WTC11 (cell line): ENCODE measurements at regions not wholly inside any gene's neighbourhood (a gene's known extent, or its start where the extent isn't known, plus 50 kb on each side); places are given as distances from the start of the nearest gene placed in this dataset.

ENCODE experiments used
- ATAC-seq: fragments of 200-7000 bp; cut with Tn5 transposase; 2 replicates; pipeline ENCODE4 v1.10.0; 2021; ENCODE audit warnings: mild to moderate bottlenecking, moderate library complexity
- CTCF ChIA-PET: fragments of 300-600 bp; sonication (Branson Sonifier 250); formaldehyde crosslinking; loops from one replicate; lab custom pipeline; 2021; ENCODE audit warnings: antibody characterized with exemption; lab: Charles Lee
- POLR2A ChIA-PET: fragments of 350-600 bp; sonication (Branson Sonifier 250); formaldehyde crosslinking; loops from one replicate; lab custom pipeline; 2021; ENCODE audit warnings: antibody characterized with exemption; lab: Charles Lee
- DNase-seq: peaks from one replicate; pipeline ENCODE4 v3.0.0; 2021; ENCODE audit warnings: low spot score
- H3K27ac Mint-ChIP-seq: 2 replicates; pipeline ENCODE4 v1.8.0; 2021; ENCODE audit warnings: mixed read lengths
- H3K27me3 Mint-ChIP-seq: 2 replicates; pipeline ENCODE4 v1.8.0; 2021; ENCODE audit warnings: low read depth, mild to moderate bottlenecking, moderate library complexity, mixed read lengths
- H3K36me3 Mint-ChIP-seq: 2 replicates; pipeline ENCODE4 v1.8.0; 2021; ENCODE audit warnings: mixed read lengths
- H3K4me1 Mint-ChIP-seq: 2 replicates; pipeline ENCODE4 v1.8.0; 2022; ENCODE audit warnings: mixed read lengths
- H3K4me3 Mint-ChIP-seq: 2 replicates; pipeline ENCODE4 v1.8.0; 2021; ENCODE audit warnings: mild to moderate bottlenecking, moderate library complexity, mixed read lengths
- H3K9me3 Mint-ChIP-seq: 2 replicates; pipeline ENCODE4 v1.8.0; 2021; ENCODE audit warnings: mixed read lengths
- CBFB ChIP-seq: sonication (generic); formaldehyde crosslinking; IDR thresholded peaks from 2 replicates; pipeline ENCODE4 v1.8.1; 2022; ENCODE audit warnings: mild to moderate bottlenecking, low read depth, missing genetic modification reagents
- EMX1 ChIP-seq: fragments of 250-450 bp; sonication (Bioruptor Pico); IDR thresholded peaks from 2 replicates; pipeline ENCODE4 v1.8.0; 2021; ENCODE audit warnings: mild to moderate bottlenecking
- FOXJ3 ChIP-seq: sonication (generic); formaldehyde crosslinking; IDR thresholded peaks from 2 replicates; pipeline ENCODE4 v1.9.0; 2021; ENCODE audit warnings: missing genetic modification reagents, mild to moderate bottlenecking, borderline replicate concordance
- FOXP1 ChIP-seq: sonication (generic); formaldehyde crosslinking; IDR thresholded peaks from 2 replicates; pipeline ENCODE4 v1.8.0; 2022; ENCODE audit warnings: missing genetic modification reagents, mild to moderate bottlenecking, moderate library complexity, borderline replicate concordance
- GABPB1 ChIP-seq: sonication (generic); formaldehyde crosslinking; IDR thresholded peaks from 2 replicates; pipeline ENCODE4 v1.8.1; 2023; ENCODE audit warnings: mild to moderate bottlenecking, missing genetic modification reagents
- GRHL2 ChIP-seq: fragments of 250-450 bp; sonication (Bioruptor Pico); IDR thresholded peaks from 2 replicates; pipeline ENCODE4 v1.8.0; 2022; ENCODE audit warnings: mild to moderate bottlenecking, moderate library complexity; ENCODE audit not compliant: insufficient replicate concordance, severe bottlenecking
- JUN ChIP-seq: sonication (generic); formaldehyde crosslinking; IDR thresholded peaks from 2 replicates; pipeline ENCODE4 v1.8.0; 2023; ENCODE audit warnings: mild to moderate bottlenecking, missing genetic modification reagents
- SMAD3 ChIP-seq: sonication (generic); formaldehyde crosslinking; IDR thresholded peaks from 2 replicates; pipeline ENCODE4 v1.8.0; 2022; ENCODE audit warnings: missing genetic modification reagents, mild to moderate bottlenecking, borderline replicate concordance
- TCF7 ChIP-seq: sonication (generic); formaldehyde crosslinking; IDR thresholded peaks from 2 replicates; pipeline ENCODE4 v1.8.0; 2022; ENCODE audit warnings: mild to moderate bottlenecking, low read depth, missing genetic modification reagents, moderate library complexity
- TEAD4 ChIP-seq: sonication (generic); formaldehyde crosslinking; IDR thresholded peaks from 2 replicates; pipeline ENCODE4 v1.8.0; 2022; ENCODE audit warnings: mild to moderate bottlenecking, missing genetic modification reagents
- ZBTB21 ChIP-seq: sonication (generic); formaldehyde crosslinking; IDR thresholded peaks from 2 replicates; pipeline ENCODE4 v1.8.1; 2023; ENCODE audit warnings: mild to moderate bottlenecking, missing genetic modification reagents, borderline replicate concordance
- ZNF121 ChIP-seq: sonication (generic); formaldehyde crosslinking; IDR thresholded peaks from 2 replicates; pipeline ENCODE4 v1.8.0; 2023; ENCODE audit warnings: missing genetic modification reagents
- ZNF232 ChIP-seq: sonication (generic); formaldehyde crosslinking; IDR thresholded peaks from 2 replicates; pipeline ENCODE4 v1.8.0; 2022; ENCODE audit warnings: mild to moderate bottlenecking, missing genetic modification reagents
- ZNF396 ChIP-seq: fragments of 250-450 bp; sonication (Bioruptor Pico); IDR thresholded peaks from 2 replicates; pipeline ENCODE4 v1.8.0; 2021; ENCODE audit warnings: mild to moderate bottlenecking, moderate library complexity, borderline replicate concordance
- ZNF416 ChIP-seq: fragments of 250-450 bp; sonication (Bioruptor Pico); IDR thresholded peaks from 2 replicates; pipeline ENCODE4 v1.9.0; 2021; ENCODE audit warnings: mild to moderate bottlenecking, inconsistent platforms
- ZNF423 ChIP-seq: fragments of 250-450 bp; sonication (Bioruptor Pico); IDR thresholded peaks from 2 replicates; pipeline ENCODE4 v2.1.2; 2022; ENCODE audit warnings: mild to moderate bottlenecking, moderate library complexity
- TF ChIP-seq, protein P1 (sequence below): fragments of 200-600 bp; IDR thresholded peaks from 2 replicates; pipeline ENCODE4 v1.8.0; 2022; ENCODE audit warnings: antibody characterized with exemption
- TF ChIP-seq, protein P2 (sequence below): sonication (generic); formaldehyde crosslinking; IDR thresholded peaks from 2 replicates; pipeline ENCODE4 v1.8.0; 2022; ENCODE audit warnings: mild to moderate bottlenecking, missing genetic modification reagents
- TF ChIP-seq, protein P3 (sequence below): sonication (generic); formaldehyde crosslinking; IDR thresholded peaks from 2 replicates; pipeline ENCODE4 v1.8.1; 2023; ENCODE audit warnings: mild to moderate bottlenecking, moderate library complexity, missing genetic modification reagents
- TF ChIP-seq, protein P4 (sequence below): sonication (generic); formaldehyde crosslinking; IDR thresholded peaks from 2 replicates; pipeline ENCODE4 v1.8.0; 2022; ENCODE audit warnings: mild to moderate bottlenecking, missing genetic modification reagents
- TF ChIP-seq, protein P5 (sequence below): sonication (generic); formaldehyde crosslinking; IDR thresholded peaks from 2 replicates; pipeline ENCODE4 v1.8.0; 2023; ENCODE audit warnings: missing genetic modification reagents, mild to moderate bottlenecking, borderline replicate concordance
- TF ChIP-seq, protein P6 (sequence below): sonication (generic); formaldehyde crosslinking; IDR thresholded peaks from 2 replicates; pipeline ENCODE4 v1.8.0; 2022; ENCODE audit warnings: mild to moderate bottlenecking, missing genetic modification reagents
- TF ChIP-seq, protein P7 (sequence below): sonication (generic); formaldehyde crosslinking; IDR thresholded peaks from 2 replicates; pipeline ENCODE4 v1.8.1; 2023; ENCODE audit warnings: mild to moderate bottlenecking, missing genetic modification reagents

DNA sequence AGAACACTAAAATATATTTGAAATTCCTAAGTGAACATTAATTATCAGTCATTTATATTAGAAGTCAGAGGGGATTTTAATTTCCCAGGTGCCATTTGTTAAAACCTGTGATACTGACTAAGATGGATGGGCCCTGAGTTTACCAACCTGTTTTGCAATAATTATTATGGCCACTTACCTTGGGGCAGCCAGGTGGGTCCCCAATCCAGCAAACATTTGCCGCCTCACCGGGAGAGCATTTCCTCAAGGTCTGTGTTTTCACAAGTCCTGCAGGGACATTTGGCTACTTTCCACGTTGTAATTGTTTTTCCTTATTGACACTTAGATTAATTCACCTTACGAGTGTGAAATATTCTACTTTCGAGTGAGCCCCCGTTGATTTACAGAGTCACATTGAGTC, 251.2 kb upstream of the PPP2R2D start:
- Mint-ChIP-seq H3K27me3 (peaks cover 5% of the 10 kb centered on the region; the same call in 1 of the 2 replicates), H3K9me3 (peaks cover 3% of the 10 kb centered on the region; the same call in 1 of the 2 replicates), H3K4me1 (peaks cover 64% of the 10 kb centered on the region), H3K36me3 (no peaks in the 10 kb centered on the region), H3K27ac (no peak overlapping the region), H3K4me3 (no peak overlapping the region)
- CTCF ChIA-PET: no interaction called here
- no peak for DNase-seq
- no peak for ATAC-seq
- TF ChIP-seq SMAD3 (CRISPR knock-in tag): no peak
- no peak for TF ChIP-seq CBFB (CRISPR knock-in tag)
- no peak for TF ChIP-seq TCF7 (CRISPR knock-in tag)
- no peak for TF ChIP-seq GRHL2 (CRISPR knock-in tag)
- TF ChIP-seq, protein P1, sequence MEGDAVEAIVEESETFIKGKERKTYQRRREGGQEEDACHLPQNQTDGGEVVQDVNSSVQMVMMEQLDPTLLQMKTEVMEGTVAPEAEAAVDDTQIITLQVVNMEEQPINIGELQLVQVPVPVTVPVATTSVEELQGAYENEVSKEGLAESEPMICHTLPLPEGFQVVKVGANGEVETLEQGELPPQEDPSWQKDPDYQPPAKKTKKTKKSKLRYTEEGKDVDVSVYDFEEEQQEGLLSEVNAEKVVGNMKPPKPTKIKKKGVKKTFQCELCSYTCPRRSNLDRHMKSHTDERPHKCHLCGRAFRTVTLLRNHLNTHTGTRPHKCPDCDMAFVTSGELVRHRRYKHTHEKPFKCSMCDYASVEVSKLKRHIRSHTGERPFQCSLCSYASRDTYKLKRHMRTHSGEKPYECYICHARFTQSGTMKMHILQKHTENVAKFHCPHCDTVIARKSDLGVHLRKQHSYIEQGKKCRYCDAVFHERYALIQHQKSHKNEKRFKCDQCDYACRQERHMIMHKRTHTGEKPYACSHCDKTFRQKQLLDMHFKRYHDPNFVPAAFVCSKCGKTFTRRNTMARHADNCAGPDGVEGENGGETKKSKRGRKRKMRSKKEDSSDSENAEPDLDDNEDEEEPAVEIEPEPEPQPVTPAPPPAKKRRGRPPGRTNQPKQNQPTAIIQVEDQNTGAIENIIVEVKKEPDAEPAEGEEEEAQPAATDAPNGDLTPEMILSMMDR: no peak
- TF ChIP-seq, protein P2, sequence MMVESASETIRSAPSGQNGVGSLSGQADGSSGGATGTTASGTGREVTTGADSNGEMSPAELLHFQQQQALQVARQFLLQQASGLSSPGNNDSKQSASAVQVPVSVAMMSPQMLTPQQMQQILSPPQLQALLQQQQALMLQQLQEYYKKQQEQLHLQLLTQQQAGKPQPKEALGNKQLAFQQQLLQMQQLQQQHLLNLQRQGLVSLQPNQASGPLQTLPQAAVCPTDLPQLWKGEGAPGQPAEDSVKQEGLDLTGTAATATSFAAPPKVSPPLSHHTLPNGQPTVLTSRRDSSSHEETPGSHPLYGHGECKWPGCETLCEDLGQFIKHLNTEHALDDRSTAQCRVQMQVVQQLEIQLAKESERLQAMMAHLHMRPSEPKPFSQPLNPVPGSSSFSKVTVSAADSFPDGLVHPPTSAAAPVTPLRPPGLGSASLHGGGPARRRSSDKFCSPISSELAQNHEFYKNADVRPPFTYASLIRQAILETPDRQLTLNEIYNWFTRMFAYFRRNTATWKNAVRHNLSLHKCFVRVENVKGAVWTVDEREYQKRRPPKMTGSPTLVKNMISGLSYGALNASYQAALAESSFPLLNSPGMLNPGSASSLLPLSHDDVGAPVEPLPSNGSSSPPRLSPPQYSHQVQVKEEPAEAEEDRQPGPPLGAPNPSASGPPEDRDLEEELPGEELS (CRISPR knock-in tag): no peak
- no peak for TF ChIP-seq ZNF423 (CRISPR knock-in tag)
- no peak for TF ChIP-seq ZNF121 (CRISPR knock-in tag)
- TF ChIP-seq EMX1 (CRISPR knock-in tag): no peak
- TF ChIP-seq GABPB1: no peak
- TF ChIP-seq ZNF396 (CRISPR knock-in tag): no peak
- no peak for TF ChIP-seq ZNF232 (CRISPR knock-in tag)
- TF ChIP-seq, protein P3, sequence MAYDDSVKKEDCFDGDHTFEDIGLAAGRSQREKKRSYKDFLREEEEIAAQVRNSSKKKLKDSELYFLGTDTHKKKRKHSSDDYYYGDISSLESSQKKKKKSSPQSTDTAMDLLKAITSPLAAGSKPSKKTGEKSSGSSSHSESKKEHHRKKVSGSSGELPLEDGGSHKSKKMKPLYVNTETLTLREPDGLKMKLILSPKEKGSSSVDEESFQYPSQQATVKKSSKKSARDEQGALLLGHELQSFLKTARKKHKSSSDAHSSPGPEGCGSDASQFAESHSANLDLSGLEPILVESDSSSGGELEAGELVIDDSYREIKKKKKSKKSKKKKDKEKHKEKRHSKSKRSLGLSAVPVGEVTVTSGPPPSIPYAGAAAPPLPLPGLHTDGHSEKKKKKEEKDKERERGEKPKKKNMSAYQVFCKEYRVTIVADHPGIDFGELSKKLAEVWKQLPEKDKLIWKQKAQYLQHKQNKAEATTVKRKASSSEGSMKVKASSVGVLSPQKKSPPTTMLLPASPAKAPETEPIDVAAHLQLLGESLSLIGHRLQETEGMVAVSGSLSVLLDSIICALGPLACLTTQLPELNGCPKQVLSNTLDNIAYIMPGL: no peak
- no peak for TF ChIP-seq FOXJ3 (CRISPR knock-in tag)
- TF ChIP-seq, protein P4, sequence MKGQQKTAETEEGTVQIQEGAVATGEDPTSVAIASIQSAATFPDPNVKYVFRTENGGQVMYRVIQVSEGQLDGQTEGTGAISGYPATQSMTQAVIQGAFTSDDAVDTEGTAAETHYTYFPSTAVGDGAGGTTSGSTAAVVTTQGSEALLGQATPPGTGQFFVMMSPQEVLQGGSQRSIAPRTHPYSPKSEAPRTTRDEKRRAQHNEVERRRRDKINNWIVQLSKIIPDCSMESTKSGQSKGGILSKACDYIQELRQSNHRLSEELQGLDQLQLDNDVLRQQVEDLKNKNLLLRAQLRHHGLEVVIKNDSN (CRISPR knock-in tag): no peak
- TF ChIP-seq TEAD4: no peak
- POLR2A ChIA-PET: no interaction called here

DNA sequence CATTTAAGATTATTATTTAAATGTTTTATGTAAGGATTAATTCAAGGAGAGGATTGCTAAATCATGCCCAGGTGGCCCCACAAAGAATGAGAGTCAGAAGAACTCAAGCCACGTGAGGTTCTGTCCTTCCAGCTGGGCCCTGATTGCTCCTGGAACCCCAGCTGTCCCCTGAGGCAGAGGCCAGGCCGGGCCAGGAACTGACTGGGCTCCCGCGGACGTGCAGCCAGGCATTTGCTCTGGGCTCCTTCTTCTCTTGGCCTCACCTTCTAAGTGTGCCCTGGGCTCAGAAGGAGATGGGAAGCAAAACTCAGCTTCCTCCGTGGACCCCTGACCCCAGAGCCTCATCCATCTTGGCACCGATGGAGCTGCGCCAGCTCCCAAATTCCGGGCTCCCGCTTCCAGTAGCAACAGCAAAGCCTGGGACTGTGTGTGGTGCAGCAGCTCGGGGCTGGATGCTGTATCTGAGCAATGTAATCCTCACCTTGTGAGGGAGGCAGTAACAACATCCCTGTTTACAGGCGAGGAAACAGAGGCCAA, 250.6 kb upstream of the PPP2R2D start:
- Mint-ChIP-seq H3K4me3 (no peak overlapping the region), H3K4me1 (peaks cover 65% of the 10 kb centered on the region), H3K9me3 (peaks cover 3% of the 10 kb centered on the region; the same call in 1 of the 2 replicates), H3K27ac (no peak overlapping the region), H3K27me3 (peaks cover 5% of the 10 kb centered on the region; the same call in 1 of the 2 replicates), H3K36me3 (no peaks in the 10 kb centered on the region)
- DNase-seq (no peak), ATAC-seq (no peak)
- CTCF ChIA-PET: no interaction called here
- POLR2A ChIA-PET: no interaction called here
- TF ChIP-seq ZBTB21 (CRISPR knock-in tag): no peak
- TF ChIP-seq, protein P5, sequence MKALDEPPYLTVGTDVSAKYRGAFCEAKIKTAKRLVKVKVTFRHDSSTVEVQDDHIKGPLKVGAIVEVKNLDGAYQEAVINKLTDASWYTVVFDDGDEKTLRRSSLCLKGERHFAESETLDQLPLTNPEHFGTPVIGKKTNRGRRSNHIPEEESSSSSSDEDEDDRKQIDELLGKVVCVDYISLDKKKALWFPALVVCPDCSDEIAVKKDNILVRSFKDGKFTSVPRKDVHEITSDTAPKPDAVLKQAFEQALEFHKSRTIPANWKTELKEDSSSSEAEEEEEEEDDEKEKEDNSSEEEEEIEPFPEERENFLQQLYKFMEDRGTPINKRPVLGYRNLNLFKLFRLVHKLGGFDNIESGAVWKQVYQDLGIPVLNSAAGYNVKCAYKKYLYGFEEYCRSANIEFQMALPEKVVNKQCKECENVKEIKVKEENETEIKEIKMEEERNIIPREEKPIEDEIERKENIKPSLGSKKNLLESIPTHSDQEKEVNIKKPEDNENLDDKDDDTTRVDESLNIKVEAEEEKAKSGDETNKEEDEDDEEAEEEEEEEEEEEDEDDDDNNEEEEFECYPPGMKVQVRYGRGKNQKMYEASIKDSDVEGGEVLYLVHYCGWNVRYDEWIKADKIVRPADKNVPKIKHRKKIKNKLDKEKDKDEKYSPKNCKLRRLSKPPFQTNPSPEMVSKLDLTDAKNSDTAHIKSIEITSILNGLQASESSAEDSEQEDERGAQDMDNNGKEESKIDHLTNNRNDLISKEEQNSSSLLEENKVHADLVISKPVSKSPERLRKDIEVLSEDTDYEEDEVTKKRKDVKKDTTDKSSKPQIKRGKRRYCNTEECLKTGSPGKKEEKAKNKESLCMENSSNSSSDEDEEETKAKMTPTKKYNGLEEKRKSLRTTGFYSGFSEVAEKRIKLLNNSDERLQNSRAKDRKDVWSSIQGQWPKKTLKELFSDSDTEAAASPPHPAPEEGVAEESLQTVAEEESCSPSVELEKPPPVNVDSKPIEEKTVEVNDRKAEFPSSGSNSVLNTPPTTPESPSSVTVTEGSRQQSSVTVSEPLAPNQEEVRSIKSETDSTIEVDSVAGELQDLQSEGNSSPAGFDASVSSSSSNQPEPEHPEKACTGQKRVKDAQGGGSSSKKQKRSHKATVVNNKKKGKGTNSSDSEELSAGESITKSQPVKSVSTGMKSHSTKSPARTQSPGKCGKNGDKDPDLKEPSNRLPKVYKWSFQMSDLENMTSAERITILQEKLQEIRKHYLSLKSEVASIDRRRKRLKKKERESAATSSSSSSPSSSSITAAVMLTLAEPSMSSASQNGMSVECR (CRISPR knock-in tag): no peak
- no peak for TF ChIP-seq ZNF416 (CRISPR knock-in tag)
- no peak for TF ChIP-seq GABPB1
- TF ChIP-seq, protein P6, sequence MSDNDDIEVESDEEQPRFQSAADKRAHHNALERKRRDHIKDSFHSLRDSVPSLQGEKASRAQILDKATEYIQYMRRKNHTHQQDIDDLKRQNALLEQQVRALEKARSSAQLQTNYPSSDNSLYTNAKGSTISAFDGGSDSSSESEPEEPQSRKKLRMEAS (CRISPR knock-in tag): no peak
- no peak for TF ChIP-seq FOXP1 (CRISPR knock-in tag)
- TF ChIP-seq, protein P7, sequence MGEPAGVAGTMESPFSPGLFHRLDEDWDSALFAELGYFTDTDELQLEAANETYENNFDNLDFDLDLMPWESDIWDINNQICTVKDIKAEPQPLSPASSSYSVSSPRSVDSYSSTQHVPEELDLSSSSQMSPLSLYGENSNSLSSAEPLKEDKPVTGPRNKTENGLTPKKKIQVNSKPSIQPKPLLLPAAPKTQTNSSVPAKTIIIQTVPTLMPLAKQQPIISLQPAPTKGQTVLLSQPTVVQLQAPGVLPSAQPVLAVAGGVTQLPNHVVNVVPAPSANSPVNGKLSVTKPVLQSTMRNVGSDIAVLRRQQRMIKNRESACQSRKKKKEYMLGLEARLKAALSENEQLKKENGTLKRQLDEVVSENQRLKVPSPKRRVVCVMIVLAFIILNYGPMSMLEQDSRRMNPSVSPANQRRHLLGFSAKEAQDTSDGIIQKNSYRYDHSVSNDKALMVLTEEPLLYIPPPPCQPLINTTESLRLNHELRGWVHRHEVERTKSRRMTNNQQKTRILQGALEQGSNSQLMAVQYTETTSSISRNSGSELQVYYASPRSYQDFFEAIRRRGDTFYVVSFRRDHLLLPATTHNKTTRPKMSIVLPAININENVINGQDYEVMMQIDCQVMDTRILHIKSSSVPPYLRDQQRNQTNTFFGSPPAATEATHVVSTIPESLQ (CRISPR knock-in tag): no peak
- no peak for TF ChIP-seq JUN (CRISPR knock-in tag)
